ENCODE measurements at regions not wholly inside any gene's neighbourhood (a gene's known extent, or its start where the extent isn't known, plus 50 kb on each side); places are given as distances from the start of the nearest gene placed in this dataset.
"Not testable (repeated sequence)": the region's sequence is repeated elsewhere in the genome, so short reads cannot be mapped to it uniquely, and the experiment has no call there.

DNA sequence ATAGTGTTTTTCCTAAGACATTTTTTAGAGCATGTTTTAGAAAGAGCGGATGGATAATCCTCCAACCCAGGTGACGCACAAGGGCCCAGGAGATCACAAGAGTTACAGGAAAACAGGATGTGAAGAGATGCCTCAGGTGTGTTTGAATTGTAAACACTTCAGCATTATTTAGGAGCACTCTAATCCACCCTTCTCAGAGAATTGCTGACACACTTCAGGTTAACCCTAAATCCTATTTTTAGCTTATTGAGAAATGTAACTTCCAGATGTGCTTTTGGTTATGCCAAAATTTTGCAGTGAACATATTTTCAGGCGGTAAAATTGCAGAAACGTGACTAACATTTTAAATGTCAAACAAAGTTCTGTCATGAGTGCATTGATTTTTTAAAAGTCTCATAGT is 755.4 kb upstream of the CTNND2 start:
- in situ Hi-C loops (cut with MboI; ENCODE audit: low pct_unique_long_range_greater_than_20kb, low sequenced_read_pairs), result no loop called here
- no peak for DNase-seq

GRCh38 chr5:12658871-12659446 is 754.7 kb upstream of the CTNND2 start:
- no peak for DNase-seq
- in situ Hi-C loops (cut with MboI; ENCODE audit: low pct_unique_long_range_greater_than_20kb, low sequenced_read_pairs), result no loop called here

DNA sequence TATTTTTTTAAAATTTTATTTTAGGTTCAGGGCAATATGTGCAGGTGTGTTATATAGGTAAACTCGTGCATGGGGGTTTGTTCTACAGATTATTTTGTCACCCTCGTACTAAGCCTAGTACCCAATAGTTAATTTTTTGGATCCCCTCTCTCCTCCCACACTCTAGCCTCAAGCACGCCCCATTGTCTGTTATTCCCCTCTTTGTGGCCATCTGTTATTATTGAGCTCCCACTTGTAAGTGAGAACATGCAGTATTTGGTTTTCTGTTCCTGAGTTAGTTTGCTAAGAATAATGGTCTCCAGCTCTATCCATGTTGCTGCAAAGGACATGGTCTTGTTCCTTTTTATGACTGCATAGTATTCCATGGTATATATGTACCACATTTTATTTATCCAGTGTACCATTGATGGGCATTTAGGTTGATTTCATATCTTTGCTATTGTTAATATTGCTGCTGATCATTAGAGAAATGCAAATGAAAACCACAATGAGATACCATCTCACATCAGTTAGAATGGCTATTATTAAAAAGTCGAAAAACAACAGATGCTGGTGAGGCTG is 753.7 kb upstream of the CTNND2 start:
- DNase-seq; in situ Hi-C loops (cut with MboI; ENCODE audit: low pct_unique_long_range_greater_than_20kb, low sequenced_read_pairs): not testable (repeated sequence)

GRCh38 chr5:12655675-12656074 is 751.4 kb upstream of the CTNND2 start:
- DNase-seq, result no peak
- in situ Hi-C loops (cut with MboI; ENCODE audit: low pct_unique_long_range_greater_than_20kb, low sequenced_read_pairs), result no loop called here

- in situ Hi-C loops (cut with MboI; ENCODE audit: low pct_unique_long_range_greater_than_20kb, low sequenced_read_pairs), result no loop called here
- DNase-seq, result no peak
Observed at GRCh38 chr5:12652201-12652600, 748.0 kb upstream of the CTNND2 start.

DNA sequence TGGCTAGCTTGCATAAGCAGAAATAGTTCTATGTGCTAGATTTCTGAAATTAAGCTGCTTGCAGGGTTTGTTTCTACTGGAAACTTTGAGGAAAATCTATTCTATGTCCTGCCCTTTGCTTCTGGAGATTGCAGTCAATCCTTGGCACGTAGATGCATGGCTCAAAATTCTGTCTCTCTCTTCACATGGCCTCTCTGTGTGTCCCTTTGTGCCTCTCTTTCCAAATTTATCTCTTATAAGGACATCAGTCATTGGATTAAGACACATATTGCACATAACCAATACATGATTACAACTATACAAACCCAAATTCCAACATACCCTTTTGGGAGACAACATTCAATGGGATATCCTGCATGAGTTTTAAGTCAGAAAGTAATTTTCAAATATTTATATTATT is 744.3 kb upstream of the CTNND2 start:
- DNase-seq, result no peak
- in situ Hi-C loops (cut with MboI; ENCODE audit: low pct_unique_long_range_greater_than_20kb, low sequenced_read_pairs), result no loop called here

- no peak for DNase-seq
- in situ Hi-C loops (cut with MboI; ENCODE audit: low pct_unique_long_range_greater_than_20kb, low sequenced_read_pairs), result no loop called here
Observed at GRCh38 chr5:12647613-12648012, 743.4 kb upstream of the CTNND2 start.

DNA sequence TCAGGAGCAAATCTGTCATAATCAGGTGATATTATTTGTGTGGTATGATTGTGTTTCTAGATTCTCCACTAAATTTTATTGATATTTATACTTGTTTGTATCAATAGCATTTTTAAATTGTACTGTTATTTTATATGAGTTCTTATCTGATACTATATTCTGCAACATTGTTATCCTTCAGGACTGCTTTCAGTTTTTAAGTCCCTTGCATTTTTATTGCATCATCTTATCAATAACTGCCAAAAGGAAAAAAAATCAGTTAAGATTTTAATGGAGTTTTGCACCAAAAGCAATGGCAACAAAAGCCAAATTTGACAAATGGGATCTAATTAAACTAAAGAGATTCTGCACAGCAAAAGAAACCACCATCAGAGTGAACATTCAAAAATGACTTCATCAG is 741.3 kb upstream of the CTNND2 start:
- DNase-seq, result no peak
- in situ Hi-C loops (cut with MboI; ENCODE audit: low pct_unique_long_range_greater_than_20kb, low sequenced_read_pairs), result no loop called here

DNA sequence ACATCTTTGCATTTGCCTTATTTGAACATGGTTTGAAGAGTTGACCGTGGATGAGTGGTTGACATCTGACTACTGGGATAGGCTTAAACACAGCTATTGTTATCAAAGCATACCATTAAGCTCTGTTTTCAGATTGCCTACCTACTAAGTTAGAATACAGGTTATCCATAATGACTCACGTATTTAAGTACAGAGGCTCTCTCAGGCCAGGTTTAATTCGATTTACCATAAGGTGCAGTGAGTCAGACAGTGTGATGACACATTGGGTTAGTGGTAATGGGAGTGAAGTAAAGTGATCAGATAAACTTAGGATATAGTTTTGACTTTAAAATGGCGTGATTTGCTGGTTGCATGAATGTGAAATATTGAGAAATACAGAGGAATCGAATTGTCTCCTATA is 732.0 kb upstream of the CTNND2 start:
- DNase-seq, result no peak
- in situ Hi-C loops (cut with MboI; ENCODE audit: low pct_unique_long_range_greater_than_20kb, low sequenced_read_pairs), result no loop called here

- in situ Hi-C loops (cut with MboI; ENCODE audit: low pct_unique_long_range_greater_than_20kb, low sequenced_read_pairs), result no loop called here
- DNase-seq, result no peak
Observed at GRCh38 chr5:12626556-12626955, 722.3 kb upstream of the CTNND2 start.

DNA sequence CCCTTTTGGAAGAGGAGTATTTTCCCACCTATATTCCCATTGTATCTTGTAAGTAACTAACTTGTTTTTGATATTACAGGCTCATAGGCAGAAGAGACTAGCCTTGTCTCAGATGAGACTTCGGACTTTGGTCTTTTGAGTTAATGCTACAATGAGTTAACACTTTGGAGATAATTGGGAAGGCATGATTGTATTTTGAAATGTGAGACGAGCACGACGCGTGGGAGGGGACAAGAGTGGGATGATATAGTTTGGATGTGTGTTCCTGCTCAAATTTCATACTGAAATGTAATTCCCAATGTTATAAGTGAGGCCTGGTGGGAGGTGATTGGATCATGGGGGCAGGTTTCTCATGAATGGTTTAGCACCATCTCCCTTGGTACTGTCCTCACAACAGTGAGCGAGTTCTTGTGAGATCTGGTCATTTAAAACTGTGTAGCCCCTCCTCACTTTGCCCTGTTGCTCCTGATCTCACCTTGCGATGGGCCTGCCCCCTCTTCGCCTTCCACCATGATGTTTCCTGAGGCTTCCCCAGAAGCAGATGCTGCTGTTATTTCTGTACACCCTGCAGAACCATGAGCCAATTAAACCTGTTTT is 721.5 kb upstream of the CTNND2 start:
- DNase-seq, result no peak
- in situ Hi-C loops (cut with MboI; ENCODE audit: low pct_unique_long_range_greater_than_20kb, low sequenced_read_pairs), result no loop called here

DNA sequence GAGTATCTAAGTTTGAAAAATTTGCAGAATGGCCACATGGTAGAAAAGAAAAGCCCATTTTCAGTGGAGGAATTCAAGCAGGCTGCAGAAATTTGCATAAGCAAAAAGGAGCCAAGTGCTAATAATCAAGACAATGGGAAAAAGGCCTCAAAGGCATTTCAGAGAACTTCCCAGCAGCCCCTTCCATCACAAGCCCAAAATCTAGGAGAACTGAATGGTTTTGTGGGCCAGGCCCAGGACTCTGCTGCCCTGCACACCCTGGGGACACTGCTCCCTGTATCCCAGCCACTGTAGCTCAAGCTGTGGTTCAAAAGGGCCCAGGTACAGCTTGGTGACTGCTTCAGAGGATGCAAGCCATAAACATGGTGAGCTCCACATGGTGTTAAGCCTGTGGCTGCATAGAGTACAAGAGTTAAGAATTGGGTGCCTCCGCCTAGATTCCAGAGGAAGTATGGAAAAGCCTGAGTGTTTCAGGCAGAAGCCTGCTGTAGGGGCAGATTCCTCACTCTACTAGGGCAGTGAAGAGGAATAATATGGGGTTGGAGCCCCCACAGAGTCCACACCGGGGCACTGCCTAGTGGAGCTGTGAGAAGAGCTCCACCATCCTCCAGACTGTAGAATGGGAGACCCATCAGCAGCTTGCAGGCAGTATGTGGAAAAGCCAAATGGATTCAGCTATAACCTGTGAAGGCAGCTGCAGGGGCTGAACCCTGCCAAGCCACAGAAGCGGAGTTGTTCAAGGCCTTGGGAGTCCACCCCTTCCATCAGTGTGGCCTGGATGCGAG is 720.7 kb upstream of the CTNND2 start:
- in situ Hi-C loops (cut with MboI; ENCODE audit: low pct_unique_long_range_greater_than_20kb, low sequenced_read_pairs), result no loop called here
- DNase-seq, result no peak

GRCh38 chr5:12623408-12623807 is 719.2 kb upstream of the CTNND2 start:
- in situ Hi-C loops (cut with MboI; ENCODE audit: low pct_unique_long_range_greater_than_20kb, low sequenced_read_pairs), result no loop called here
- DNase-seq, result no peak

GRCh38 chr5:12616093-12616492 is 711.8 kb upstream of the CTNND2 start:
- in situ Hi-C loops (cut with MboI; ENCODE audit: low pct_unique_long_range_greater_than_20kb, low sequenced_read_pairs), result no loop called here
- DNase-seq, result no peak

DNA sequence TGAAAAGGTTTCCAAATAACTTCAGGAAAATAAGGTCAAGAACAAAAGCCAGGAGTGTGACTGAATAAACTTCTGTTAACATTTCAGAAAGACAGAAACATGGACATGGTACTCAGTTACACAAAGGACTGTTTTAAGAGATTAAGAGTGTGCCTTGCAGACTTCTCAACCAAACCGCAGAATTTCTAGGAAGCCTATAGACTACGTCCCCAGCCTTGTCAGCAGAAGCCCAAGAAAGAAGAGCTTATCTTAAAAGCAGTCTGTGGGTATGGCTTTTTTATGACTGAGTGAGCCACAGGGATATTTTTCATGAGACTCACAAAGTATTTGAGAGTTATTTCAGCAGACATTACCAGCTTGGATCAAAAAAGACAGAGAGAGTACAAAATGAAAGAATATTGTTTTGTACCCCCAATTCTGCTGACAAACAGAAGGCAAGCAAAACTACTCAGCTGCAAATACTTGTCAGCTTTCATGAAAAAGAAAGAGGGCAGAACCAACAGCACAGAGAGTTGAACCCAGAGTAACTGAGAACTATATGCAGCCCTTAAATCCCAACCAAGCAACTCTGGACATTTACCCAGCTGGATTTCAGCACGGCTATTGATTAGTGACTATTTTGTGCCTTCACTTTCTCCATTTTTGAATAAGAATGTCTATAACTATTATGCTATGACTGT is 711.0 kb upstream of the CTNND2 start:
- in situ Hi-C loops (cut with MboI; ENCODE audit: low pct_unique_long_range_greater_than_20kb, low sequenced_read_pairs), result no loop called here
- DNase-seq, result peak; percentile 91

DNA sequence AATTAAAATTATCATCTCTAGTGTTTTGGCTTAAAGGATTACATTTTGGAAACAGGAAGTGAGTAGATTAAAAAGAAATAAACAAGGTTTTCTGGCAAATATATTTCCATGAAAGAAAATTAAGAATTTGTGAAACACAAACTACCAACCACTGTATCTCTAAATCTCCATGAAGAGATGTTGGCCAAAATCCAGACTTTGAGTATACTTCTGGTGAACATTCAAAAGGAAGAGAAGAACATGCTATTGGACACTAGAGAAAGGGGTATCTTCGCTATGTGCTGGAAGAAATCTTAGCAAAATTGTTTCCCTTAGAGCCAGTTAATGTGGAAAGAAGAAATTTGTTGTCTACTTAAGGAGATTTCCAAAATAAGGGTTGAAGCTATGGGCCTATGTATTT is 710.4 kb upstream of the CTNND2 start:
- in situ Hi-C loops (cut with MboI; ENCODE audit: low pct_unique_long_range_greater_than_20kb, low sequenced_read_pairs), result no loop called here
- DNase-seq, result no peak

GRCh38 chr5:12611132-12611531 is 706.9 kb upstream of the CTNND2 start:
- in situ Hi-C loops (cut with MboI; ENCODE audit: low pct_unique_long_range_greater_than_20kb, low sequenced_read_pairs), result no loop called here
- DNase-seq, result no peak

GRCh38 chr5:12607817-12608216 is 703.6 kb upstream of the CTNND2 start:
- DNase-seq; in situ Hi-C loops (cut with MboI; ENCODE audit: low pct_unique_long_range_greater_than_20kb, low sequenced_read_pairs): not testable (repeated sequence)

GRCh38 chr5:12592228-12592627 is 688.0 kb upstream of the CTNND2 start:
- in situ Hi-C loops (cut with MboI; ENCODE audit: low pct_unique_long_range_greater_than_20kb, low sequenced_read_pairs), result no loop called here
- no peak for DNase-seq

GRCh38 chr5:12586406-12586805 is 682.2 kb upstream of the CTNND2 start:
- DNase-seq, result no peak
- in situ Hi-C loops (cut with MboI; ENCODE audit: low pct_unique_long_range_greater_than_20kb, low sequenced_read_pairs), result no loop called here

Data from KBM-7 (cell line).